ENCODE measurements at regions not wholly inside any gene's neighbourhood (a gene's known extent, or its start where the extent isn't known, plus 50 kb on each side); places are given as distances from the start of the nearest gene placed in this dataset.
"Not testable (repeated sequence)": the region's sequence is repeated elsewhere in the genome, so short reads cannot be mapped to it uniquely, and the experiment has no call there.

- DNase-seq, result no peak
Measured at GRCh38 chr13:109939180-109939579, 152.8 kb upstream of the IRS2 start.

GRCh38 chr13:109938255-109938936 is 152.0 kb upstream of the IRS2 start:
- no peak for DNase-seq

GRCh38 chr13:109934520-109934919 is 148.1 kb upstream of the IRS2 start:
- DNase-seq, result not testable (repeated sequence)

- no peak for DNase-seq
Measured at GRCh38 chr13:109933476-109933875, 147.1 kb upstream of the IRS2 start.

GRCh38 chr13:109924376-109924775 is 138.0 kb upstream of the IRS2 start:
- no peak for DNase-seq

- DNase-seq, result no peak
Measured at GRCh38 chr13:109922518-109922917, 136.1 kb upstream of the IRS2 start.

GRCh38 chr13:109919715-109920375 is 133.5 kb upstream of the IRS2 start:
- DNase-seq, result no peak

- no peak for DNase-seq
Measured at GRCh38 chr13:109918179-109918711, 131.9 kb upstream of the IRS2 start.

- no peak for DNase-seq
Measured at GRCh38 chr13:109917422-109917821, 131.0 kb upstream of the IRS2 start.

GRCh38 chr13:109913936-109914510 is 127.6 kb upstream of the IRS2 start:
- no peak for DNase-seq

GRCh38 chr13:109913186-109913585 is 126.8 kb upstream of the IRS2 start:
- DNase-seq, result no peak

GRCh38 chr13:109910194-109910593 is 123.8 kb upstream of the IRS2 start:
- DNase-seq, result no peak

- no peak for DNase-seq
Measured at GRCh38 chr13:109906976-109907375, 120.6 kb upstream of the IRS2 start.

- no peak for DNase-seq
Measured at GRCh38 chr13:109904218-109904617, 117.8 kb upstream of the IRS2 start.

- no peak for DNase-seq
Measured at GRCh38 chr13:109900741-109901140, 114.4 kb upstream of the IRS2 start.

- no peak for DNase-seq
Measured at GRCh38 chr13:109900320-109900719, 113.9 kb upstream of the IRS2 start.

- DNase-seq, result no peak
Measured at GRCh38 chr13:109899748-109900147, 113.4 kb upstream of the IRS2 start.

GRCh38 chr13:109899316-109899715 is 112.9 kb upstream of the IRS2 start:
- no peak for DNase-seq

GRCh38 chr13:109897988-109898624 is 111.7 kb upstream of the IRS2 start:
- no peak for DNase-seq

GRCh38 chr13:109892101-109892500 is 105.7 kb upstream of the IRS2 start:
- DNase-seq, result no peak

GRCh38 chr13:109885235-109885634 is 98.9 kb upstream of the IRS2 start:
- DNase-seq, result no peak

GRCh38 chr13:109884462-109884861 is 98.1 kb upstream of the IRS2 start:
- DNase-seq, result no peak

All from occipital lobe (tissue), 1 donor.